GM23338 (cell line): ENCODE measurements at regions not wholly inside any gene's neighbourhood (a gene's known extent, or its start where the extent isn't known, plus 50 kb on each side); places are given as distances from the start of the nearest gene placed in this dataset.

Experiments
- ATAC-seq: fragments of 200-7000 bp; cut with Tn5 transposase; 3 replicates; pipeline ENCODE4 v1.9.1; 2020
- DNase-seq: peaks from one replicate; pipeline ENCODE4 v3.0.0-alpha.2; 2015; ENCODE audit warnings: low spot score
- H2AFZ ChIP-seq: fragments of 200-600 bp; sonication (generic); 2 replicates; pipeline ENCODE4 v1.8.0; 2016; ENCODE audit warnings: antibody characterized with exemption, mild to moderate bottlenecking, moderate library complexity
- H3F3A ChIP-seq: fragments of 200-600 bp; sonication (generic); replicated peaks from 2 replicates; pipeline ENCODE4 v1.8.0; 2017; ENCODE audit warnings: antibody characterized with exemption, mixed run types, low read depth
- H3K27ac ChIP-seq: fragments of 200-600 bp; sonication (generic); 2 replicates; pipeline ENCODE4 v1.6.1; 2016; ENCODE audit warnings: low read depth
- H3K27me3 ChIP-seq: fragments of 200-600 bp; sonication (generic); 2 replicates; pipeline ENCODE4 v1.8.0; 2016; ENCODE audit warnings: mild to moderate bottlenecking, mixed run types, moderate library complexity; ENCODE audit not compliant: insufficient read depth
- H3K36me3 ChIP-seq: fragments of 200-600 bp; sonication (generic); 2 replicates; pipeline ENCODE4 v1.8.0; 2016; ENCODE audit warnings: mild to moderate bottlenecking; ENCODE audit not compliant: insufficient read depth
- H3K4me1 ChIP-seq: fragments of 200-600 bp; sonication (generic); 2 replicates; pipeline ENCODE4 v1.8.0; 2016; ENCODE audit warnings: mild to moderate bottlenecking, moderate library complexity; ENCODE audit not compliant: insufficient read depth
- H3K4me2 ChIP-seq: fragments of 200-600 bp; sonication (generic); 2 replicates; pipeline ENCODE4 v1.7.1; 2017; ENCODE audit warnings: mixed run types
- H3K4me3 ChIP-seq: fragments of 200-600 bp; sonication (generic); 2 replicates; pipeline ENCODE4 v1.6.1; 2016; ENCODE audit warnings: mixed run types
- H3K79me2 ChIP-seq: fragments of 200-600 bp; sonication (generic); replicated peaks from 2 replicates; pipeline ENCODE4 v1.8.0; 2017; ENCODE audit warnings: mild to moderate bottlenecking; ENCODE audit not compliant: insufficient read depth
- H3K9me2 ChIP-seq: fragments of 200-600 bp; sonication (generic); 2 replicates; pipeline ENCODE4 v1.8.0; 2017; ENCODE audit not compliant: insufficient read depth
- H4K20me1 ChIP-seq: fragments of 200-600 bp; sonication (generic); replicated peaks from 2 replicates; pipeline ENCODE4 v1.8.0; 2017; ENCODE audit warnings: mild to moderate bottlenecking; ENCODE audit not compliant: insufficient read depth
- H3K27ac Mint-ChIP-seq: 2 replicates; pipeline ENCODE4 v1.8.0; 2020; ENCODE audit warnings: inconsistent platforms, mild to moderate bottlenecking, moderate library complexity, mixed read lengths
- H3K27me3 Mint-ChIP-seq: 3 replicates; pipeline ENCODE4 v1.8.0; 2022; ENCODE audit warnings: low read depth, mild to moderate bottlenecking, moderate library complexity, mixed read lengths, inconsistent platforms; ENCODE audit not compliant: insufficient read depth, poor library complexity
- H3K36me3 Mint-ChIP-seq: 3 replicates; pipeline ENCODE4 v1.8.0; 2021; ENCODE audit warnings: low read depth, mild to moderate bottlenecking, inconsistent platforms, moderate library complexity, mixed read lengths
- H3K4me1 Mint-ChIP-seq: 3 replicates; pipeline ENCODE4 v1.8.0; 2020; ENCODE audit warnings: mild to moderate bottlenecking, inconsistent platforms, mixed read lengths
- H3K4me3 Mint-ChIP-seq: 3 replicates; pipeline ENCODE4 v1.8.0; 2021; ENCODE audit warnings: moderate library complexity, mild to moderate bottlenecking, inconsistent platforms, mixed read lengths
- H3K9me3 Mint-ChIP-seq: 3 replicates; pipeline ENCODE4 v1.8.0; 2020; ENCODE audit warnings: moderate library complexity, mild to moderate bottlenecking, inconsistent platforms, mixed read lengths
- CREB1 ChIP-seq: fragments of 250-450 bp; sonication (Bioruptor Pico); IDR thresholded peaks from 2 replicates; pipeline ENCODE4 v1.5.0; 2020; ENCODE audit warnings: low read depth, mild to moderate bottlenecking, moderate library complexity
- CTCF ChIP-seq, 2 experiments: fragments of 200-600 bp in 1 of 2; sonication (generic) in 1 of 2; conservative IDR thresholded peaks; 2 replicates each; pipeline versions ENCODE4 v1.5.1 to v1.6.1; 2016 to 2017; ENCODE audit warnings: antibody characterized with exemption in 2 of 2, low read depth in 2 of 2, mild to moderate bottlenecking in 2 of 2, moderate library complexity in 1 of 2
- ETS1 ChIP-seq: IDR thresholded peaks from 2 replicates; pipeline ENCODE4 v1.6.1; 2016; ENCODE audit warnings: antibody characterized with exemption
- EZH2 ChIP-seq: fragments of 200-600 bp; sonication (generic); IDR thresholded peaks from one replicate; pipeline ENCODE4 v1.8.0; 2017; ENCODE audit warnings: antibody characterized with exemption, mild to moderate bottlenecking, low read depth; ENCODE audit not compliant: unreplicated experiment
- EZH2phosphoT487 ChIP-seq: fragments of 200-600 bp; sonication (generic); IDR thresholded peaks from one replicate; pipeline ENCODE4 v1.8.1; 2018; ENCODE audit warnings: antibody characterized with exemption; ENCODE audit not compliant: unreplicated experiment
- JUNB ChIP-seq: IDR thresholded peaks from one replicate; pipeline ENCODE4 v1.6.1; 2016; ENCODE audit warnings: antibody characterized with exemption; ENCODE audit not compliant: unreplicated experiment
- POLR2AphosphoS5 ChIP-seq: IDR thresholded peaks from 2 replicates; pipeline ENCODE4 v1.6.1; 2016; ENCODE audit warnings: antibody characterized with exemption, low read depth
- REST ChIP-seq: IDR thresholded peaks from one replicate; pipeline ENCODE4 v1.6.1; 2018; ENCODE audit warnings: antibody characterized with exemption; ENCODE audit not compliant: unreplicated experiment
- STAT1 ChIP-seq: IDR thresholded peaks from one replicate; pipeline ENCODE4 v1.6.1; 2016; ENCODE audit warnings: antibody characterized with exemption; ENCODE audit not compliant: unreplicated experiment
- ZNF331 ChIP-seq: fragments of 250-450 bp; sonication (Bioruptor Pico); IDR thresholded peaks from 2 replicates; pipeline ENCODE4 v1.5.0; 2020; ENCODE audit warnings: low read depth, mild to moderate bottlenecking, moderate library complexity
- ZNF462 ChIP-seq: fragments of 250-450 bp; sonication (Bioruptor Pico); IDR thresholded peaks from 2 replicates; pipeline ENCODE4 v1.5.0; 2020; ENCODE audit warnings: mild to moderate bottlenecking, moderate library complexity

GRCh38 chr10:23918839-23919238 is 290.1 kb upstream of the KIAA1217 start (continued):
- TF ChIP-seq ETS1 (no peak), STAT1 (no peak), REST (no peak), EZH2phosphoT487 (no peak), ZNF331 (CRISPR knock-in tag) (no peak), POLR2AphosphoS5 (no peak), EZH2 (no peak)

GRCh38 chr10:23927576-23928325 is 281.2 kb upstream of the KIAA1217 start:
- no peaks in the 10 kb centered on the region for H3K27me3 ChIP-seq
- H3K27ac Mint-ChIP-seq = no peak overlapping the region
- no peak overlapping the region for H3K4me3 ChIP-seq
- H3K36me3 Mint-ChIP-seq = no peaks in the 10 kb centered on the region
- no peaks in the 10 kb centered on the region for H3K9me3 Mint-ChIP-seq
- no peak for ATAC-seq
- no peaks in the 10 kb centered on the region for H3F3A ChIP-seq
- H4K20me1 ChIP-seq = no peaks in the 10 kb centered on the region
- no peak overlapping the region for H3K27ac ChIP-seq
- peak overlapping the region; percentile 73; the same call in 1 of the 2 replicates for H2AFZ ChIP-seq
- H3K27me3 Mint-ChIP-seq = peaks cover 1% of the 10 kb centered on the region
- no peak overlapping the region for H3K4me3 Mint-ChIP-seq
- H3K4me1 ChIP-seq = no peaks in the 10 kb centered on the region
- H3K36me3 ChIP-seq = no peaks in the 10 kb centered on the region
- no peaks in the 10 kb centered on the region for H3K9me2 ChIP-seq
- DNase-seq = no peak
- no peaks in the 10 kb centered on the region for H3K4me1 Mint-ChIP-seq
- H3K4me2 ChIP-seq = no peak overlapping the region
- no peaks in the 10 kb centered on the region for H3K79me2 ChIP-seq
- TF ChIP-seq ZNF462 (no peak), STAT1 (no peak), JUNB (no peak), CTCF (conservative IDR thresholded peaks at IDR 0.05; ENCODE audit: low read depth in 2 of 2) (no peak), ZNF331 (CRISPR knock-in tag) (no peak), CREB1 (CRISPR knock-in tag) (no peak), EZH2 (no peak)
